NCI-H1417 (cell line): ENCODE measurements at regions not wholly inside any gene's neighbourhood (a gene's known extent, or its start where the extent isn't known, plus 50 kb on each side); places are given as distances from the start of the nearest gene placed in this dataset.
A peak's percentile ranks its signal among the peaks of the same experiment; 100 is the strongest.
"Not testable (repeated sequence)": the region's sequence is repeated elsewhere in the genome, so short reads cannot be mapped to it uniquely, and the experiment has no call there.

ENCODE experiments used
- DNase-seq, 3 experiments: peaks; one replicate each; lab custom pipeline; 2025; lab: John Stamatoyannopoulos, UW

- DNase-seq, result peak; percentile 40 to 86 (median 69)
Observed at GRCh38 chr12:92987362-92987761, 58.3 kb upstream of the EEA1 start.

- no peak for DNase-seq
Observed at GRCh38 chr12:92987846-92988621, 58.9 kb upstream of the EEA1 start.

- no peak for DNase-seq
Observed at GRCh38 chr12:92988622-92989130, 59.6 kb upstream of the EEA1 start.

GRCh38 chr12:92989715-92990484 is 60.8 kb upstream of the EEA1 start:
- DNase-seq, result no peak

- DNase-seq, result no peak
Observed at GRCh38 chr12:92991134-92991533, 62.0 kb upstream of the EEA1 start.

- no peak for DNase-seq
Observed at GRCh38 chr12:92992041-92992440, 62.9 kb upstream of the EEA1 start.

- no peak for DNase-seq
Observed at GRCh38 chr12:92993259-92993658, 64.2 kb upstream of the EEA1 start.

- DNase-seq, result no peak
Observed at GRCh38 chr12:92995258-92995903, 66.3 kb upstream of the EEA1 start.

- DNase-seq, result no peak
Observed at GRCh38 chr12:93000026-93000425, 70.9 kb upstream of the EEA1 start.

- DNase-seq, result no peak
Observed at GRCh38 chr12:93001407-93001806, 72.3 kb upstream of the EEA1 start.

GRCh38 chr12:93002293-93003054 is 73.4 kb upstream of the EEA1 start:
- DNase-seq, result no peak

- peak in 2 of 3 experiments; percentile 45 to 78 for DNase-seq
Observed at GRCh38 chr12:93003531-93004239, 74.6 kb upstream of the EEA1 start.

- no peak for DNase-seq
Observed at GRCh38 chr12:93005928-93006392, 76.9 kb upstream of the EEA1 start.

- DNase-seq, result no peak
Observed at GRCh38 chr12:93006471-93007208, 77.5 kb upstream of the EEA1 start.

- DNase-seq, result no peak
Observed at GRCh38 chr12:93007544-93007943, 78.4 kb upstream of the EEA1 start.

- DNase-seq, result no peak
Observed at GRCh38 chr12:93008044-93008778, 79.1 kb upstream of the EEA1 start.

- not testable (repeated sequence) for DNase-seq
Observed at GRCh38 chr12:93008880-93009279, 79.8 kb upstream of the EEA1 start.

GRCh38 chr12:93009533-93009932 is 80.4 kb upstream of the EEA1 start:
- no peak for DNase-seq

GRCh38 chr12:93010461-93010860 is 81.4 kb upstream of the EEA1 start:
- no peak for DNase-seq

- DNase-seq, result no peak
Observed at GRCh38 chr12:93011100-93011499, 82.0 kb upstream of the EEA1 start.
